DMS 273 treated with DMSO at 0.1 percent for 48 hours (cell line): ENCODE measurements at regions not wholly inside any gene's neighbourhood (a gene's known extent, or its start where the extent isn't known, plus 50 kb on each side); places are given as distances from the start of the nearest gene placed in this dataset.
"Not testable (repeated sequence)": the region's sequence is repeated elsewhere in the genome, so short reads cannot be mapped to it uniquely, and the experiment has no call there.

Experiments used
- DNase-seq: peaks from one replicate; lab custom pipeline; 2025; lab: John Stamatoyannopoulos, UW

GRCh38 chr13:50229960-50230661 lies 214.9 kb downstream of the KCNRG start:
- no peak for DNase-seq

- no peak for DNase-seq
Measured at GRCh38 chr13:50230662-50230978, 215.4 kb downstream of the KCNRG start.

- DNase-seq = not testable (repeated sequence)
Measured at GRCh38 chr13:50233574-50233973, 218.3 kb downstream of the KCNRG start.

- no peak for DNase-seq
Measured at GRCh38 chr13:50235604-50236342, 220.5 kb downstream of the KCNRG start.

- DNase-seq = no peak
Measured at GRCh38 chr13:50236898-50237318, 221.7 kb downstream of the KCNRG start.

- DNase-seq = no peak
Measured at GRCh38 chr13:50238922-50239321, 223.7 kb downstream of the KCNRG start.

GRCh38 chr13:50241479-50241878 lies 226.2 kb downstream of the KCNRG start:
- DNase-seq = no peak

- DNase-seq = no peak
Measured at GRCh38 chr13:50243931-50244330, 228.7 kb downstream of the KCNRG start.

GRCh38 chr13:50244355-50244712 lies 229.1 kb downstream of the KCNRG start:
- DNase-seq = no peak

- DNase-seq = no peak
Measured at GRCh38 chr13:50244713-50245574, 229.7 kb downstream of the KCNRG start.

- DNase-seq = no peak
Measured at GRCh38 chr13:50247223-50247622, 232.0 kb downstream of the KCNRG start.

GRCh38 chr13:50248516-50249143 lies 233.4 kb downstream of the KCNRG start:
- DNase-seq = no peak

- no peak for DNase-seq
Measured at GRCh38 chr13:50249144-50249521, 233.9 kb downstream of the KCNRG start.

GRCh38 chr13:50250401-50250800 lies 235.2 kb downstream of the KCNRG start:
- DNase-seq = no peak

- DNase-seq = no peak
Measured at GRCh38 chr13:50255639-50256038, 240.4 kb downstream of the KCNRG start.

- not testable (repeated sequence) for DNase-seq
Measured at GRCh38 chr13:50256536-50257321, 241.5 kb downstream of the KCNRG start.

- no peak for DNase-seq
Measured at GRCh38 chr13:50257646-50258045, 242.4 kb downstream of the KCNRG start.

GRCh38 chr13:50261130-50261901 lies 246.1 kb downstream of the KCNRG start:
- DNase-seq = no peak

GRCh38 chr13:50267066-50267465 lies 251.8 kb downstream of the KCNRG start:
- DNase-seq = no peak

- DNase-seq = no peak
Measured at GRCh38 chr13:50267917-50268316, 252.7 kb downstream of the KCNRG start.

GRCh38 chr13:50268500-50268899 lies 253.3 kb downstream of the KCNRG start:
- no peak for DNase-seq
